Trophoblast cell (in vitro differentiated cells and primary cell): ENCODE measurements at regions not wholly inside any gene's neighbourhood (a gene's known extent, or its start where the extent isn't known, plus 50 kb on each side); places are given as distances from the start of the nearest gene placed in this dataset.

Experiments used
- DNase-seq, 2 donors: peaks; one replicate each; pipeline ENCODE4 v3.0.0-alpha.2; 2016
- H2AFZ ChIP-seq: 2 replicates; pipeline ENCODE4 v1.6.1; 2013; ENCODE audit warnings: low read length, moderate library complexity, mild to moderate bottlenecking; ENCODE audit not compliant: insufficient read depth, poor library complexity
- H2AK5ac ChIP-seq: 2 replicates; pipeline ENCODE4 v1.6.1; 2013; ENCODE audit warnings: mild to moderate bottlenecking, low read length
- H2BK120ac ChIP-seq: 2 replicates; pipeline ENCODE4 v1.6.1; 2013; ENCODE audit warnings: low read length, mild to moderate bottlenecking, moderate library complexity; ENCODE audit not compliant: insufficient read depth, poor library complexity
- H2BK12ac ChIP-seq: 2 replicates; pipeline ENCODE4 v1.6.1; 2013; ENCODE audit warnings: mild to moderate bottlenecking, low read length, moderate library complexity
- H2BK5ac ChIP-seq: 2 replicates; pipeline ENCODE4 v1.6.1; 2013; ENCODE audit warnings: low read length, low read depth, moderate library complexity, mild to moderate bottlenecking; ENCODE audit not compliant: poor library complexity
- H3K14ac ChIP-seq: 2 replicates; pipeline ENCODE4 v1.6.1; 2013; ENCODE audit warnings: mild to moderate bottlenecking, low read length
- H3K18ac ChIP-seq: 2 replicates; pipeline ENCODE4 v1.6.1; 2013; ENCODE audit warnings: mild to moderate bottlenecking, low read length
- H3K23ac ChIP-seq: 2 replicates; pipeline ENCODE4 v1.6.1; 2013; ENCODE audit warnings: low read length
- H3K27ac ChIP-seq: 2 replicates; pipeline ENCODE4 v1.5.1; 2013; ENCODE audit warnings: low read depth, mild to moderate bottlenecking, inconsistent platforms, low read length, moderate library complexity
- H3K27me3 ChIP-seq: 2 replicates; pipeline ENCODE4 v1.6.1; 2013; ENCODE audit warnings: inconsistent platforms, mild to moderate bottlenecking, low read length, moderate library complexity; ENCODE audit not compliant: insufficient read depth
- H3K36me3 ChIP-seq, 2 experiments: 1 replicate in 1 of 2; 2 replicates in 1 of 2; pipeline ENCODE4 v1.6.1; 2013; ENCODE audit warnings: low read length in 2 of 2, mild to moderate bottlenecking in 2 of 2, moderate library complexity in 1 of 2; ENCODE audit not compliant: insufficient read depth in 2 of 2, control insufficient read depth in 1 of 2
- H3K4ac ChIP-seq: 2 replicates; pipeline ENCODE4 v1.6.1; 2013; ENCODE audit warnings: low read depth, mild to moderate bottlenecking, low read length, moderate library complexity
- H3K4me1 ChIP-seq, 2 experiments: 1 replicate in 1 of 2; 2 replicates in 1 of 2; pipeline ENCODE4 v1.6.1; 2013; ENCODE audit warnings: low read length in 2 of 2, mild to moderate bottlenecking in 2 of 2, moderate library complexity in 1 of 2; ENCODE audit not compliant: insufficient read depth in 2 of 2, control insufficient read depth in 1 of 2
- H3K4me2 ChIP-seq: 2 replicates; pipeline ENCODE4 v1.6.1; 2013; ENCODE audit warnings: inconsistent platforms, mild to moderate bottlenecking, low read length, moderate library complexity
- H3K4me3 ChIP-seq: 2 replicates; pipeline ENCODE4 v1.5.1; 2013; ENCODE audit warnings: mild to moderate bottlenecking, low read depth, low read length, inconsistent platforms
- H3K79me1 ChIP-seq: one replicate; pipeline ENCODE4 v1.6.1; 2013; ENCODE audit warnings: low read length
- H3K79me2 ChIP-seq: 2 replicates; pipeline ENCODE4 v1.6.1; 2013; ENCODE audit warnings: low read length, mild to moderate bottlenecking; ENCODE audit not compliant: control insufficient read depth, insufficient read depth, poor library complexity
- H3K9ac ChIP-seq: 2 replicates; pipeline ENCODE4 v1.6.1; 2013; ENCODE audit warnings: mild to moderate bottlenecking, low read length
- H3K9me3 ChIP-seq: 2 replicates; pipeline ENCODE4 v1.6.1; 2013; ENCODE audit warnings: low read depth, mild to moderate bottlenecking, control low read depth, inconsistent platforms, low read length; ENCODE audit not compliant: insufficient read depth
- H4K12ac ChIP-seq: 2 replicates; pipeline ENCODE4 v1.6.1; 2013; ENCODE audit warnings: low read depth, mild to moderate bottlenecking, low read length, moderate library complexity
- H4K8ac ChIP-seq: 2 replicates; pipeline ENCODE4 v1.6.1; 2013; ENCODE audit warnings: low read depth, mild to moderate bottlenecking, low read length, moderate library complexity
- H4K91ac ChIP-seq: one replicate; pipeline ENCODE4 v1.6.1; 2013; ENCODE audit warnings: low read depth, mild to moderate bottlenecking, low read length, moderate library complexity
- WGBS: extraction: QIAGEN DNeasy Blood & Tissue Kit; methylation state at CpG from one replicate; pipeline ENCODE4 v1.1.7; 2013; ENCODE audit warnings: missing lambda C conversion rate; ENCODE audit not compliant: insufficient read length, insufficient coverage; ENCODE audit errors: extremely low coverage; 5-methylcytosine and 5-hydroxymethylcytosine counted together

DNA sequence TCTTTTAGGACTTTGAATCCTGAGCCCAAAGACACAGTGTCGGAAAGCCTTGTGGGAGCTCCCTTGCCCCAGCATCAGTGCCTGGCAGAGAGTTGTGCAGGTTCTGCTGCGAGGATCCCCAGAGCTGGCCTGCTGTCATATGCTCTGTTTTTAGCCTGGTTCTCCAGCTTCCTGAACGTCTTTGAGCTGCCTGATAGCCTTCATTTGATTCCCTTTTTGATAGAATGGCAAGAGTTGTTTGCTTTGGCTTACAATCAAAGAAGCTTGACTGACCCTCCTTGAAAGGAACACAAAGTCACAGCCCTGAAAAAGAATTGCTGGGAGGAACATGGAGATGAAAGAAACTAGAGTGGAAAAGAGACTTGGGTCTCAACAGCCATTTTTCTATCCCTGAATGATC is 95.4 kb downstream of the C1QL2 start:
- no peak overlapping the region for H2BK12ac ChIP-seq
- H4K12ac ChIP-seq = no peak overlapping the region
- no peak for DNase-seq
- no peak overlapping the region for H3K27ac ChIP-seq
- no peak overlapping the region for H2BK5ac ChIP-seq
- no peak overlapping the region for H3K4me3 ChIP-seq
- no peak overlapping the region for H3K4me2 ChIP-seq
- H3K27me3 ChIP-seq = no peaks in the 10 kb centered on the region
- H2AK5ac ChIP-seq = no peak overlapping the region
- H3K18ac ChIP-seq = no peak overlapping the region
- H3K79me1 ChIP-seq = no peaks in the 10 kb centered on the region
- H3K4ac ChIP-seq = no peak overlapping the region
- no peak overlapping the region for H4K91ac ChIP-seq
- no peak overlapping the region for H3K14ac ChIP-seq
- H4K8ac ChIP-seq = no peak overlapping the region
- no peaks in the 10 kb centered on the region for H3K4me1 ChIP-seq
- no peak overlapping the region for H3K23ac ChIP-seq
- no peaks in the 10 kb centered on the region for H3K9me3 ChIP-seq
- H3K36me3 ChIP-seq = no peaks in the 10 kb centered on the region
- no peaks in the 10 kb centered on the region for H3K79me2 ChIP-seq
- no CpG with 5 or more reads among the region's 3 CpGs for WGBS
- no peak overlapping the region for H2AFZ ChIP-seq
- no peak overlapping the region for H2BK120ac ChIP-seq
- no peak overlapping the region for H3K9ac ChIP-seq

DNA sequence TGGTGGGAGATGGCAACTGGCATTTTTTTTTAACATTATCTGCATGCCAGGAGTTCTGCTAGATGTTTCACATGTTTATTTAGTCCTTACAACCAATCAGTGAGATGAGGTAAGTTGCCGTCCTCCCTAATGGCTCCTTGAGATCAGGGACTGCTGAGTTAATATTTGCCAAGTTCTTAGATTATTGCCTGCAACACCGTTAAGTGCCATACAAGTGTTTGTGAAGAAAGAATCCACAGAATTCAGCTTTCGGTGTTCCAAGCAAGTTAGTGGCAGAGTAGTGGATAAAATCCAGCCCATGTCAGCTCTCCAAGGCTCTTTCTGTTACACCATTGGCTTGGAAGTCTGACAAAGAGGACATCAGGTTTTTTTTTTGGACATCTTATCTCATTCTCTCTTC is 95.9 kb downstream of the C1QL2 start:
- Histone ChIP-seq H3K4ac (no peak overlapping the region), H4K91ac (no peak overlapping the region), H2AK5ac (no peak overlapping the region), H3K79me1 (no peaks in the 10 kb centered on the region), H4K8ac (no peak overlapping the region), H3K9me3 (no peaks in the 10 kb centered on the region), H3K4me1 (no peaks in the 10 kb centered on the region), H4K12ac (no peak overlapping the region), H2BK120ac (no peak overlapping the region), H3K79me2 (no peaks in the 10 kb centered on the region), H3K9ac (no peak overlapping the region), H3K27ac (no peak overlapping the region), H2BK5ac (no peak overlapping the region), H3K4me2 (no peak overlapping the region), H2BK12ac (no peak overlapping the region), H3K27me3 (no peaks in the 10 kb centered on the region), H3K23ac (no peak overlapping the region), H2AFZ (no peak overlapping the region), H3K14ac (no peak overlapping the region), H3K36me3 (no peaks in the 10 kb centered on the region), H3K18ac (no peak overlapping the region), H3K4me3 (no peak overlapping the region)
- no CpG with 5 or more reads among the region's 3 CpGs for WGBS
- DNase-seq = no peak

DNA sequence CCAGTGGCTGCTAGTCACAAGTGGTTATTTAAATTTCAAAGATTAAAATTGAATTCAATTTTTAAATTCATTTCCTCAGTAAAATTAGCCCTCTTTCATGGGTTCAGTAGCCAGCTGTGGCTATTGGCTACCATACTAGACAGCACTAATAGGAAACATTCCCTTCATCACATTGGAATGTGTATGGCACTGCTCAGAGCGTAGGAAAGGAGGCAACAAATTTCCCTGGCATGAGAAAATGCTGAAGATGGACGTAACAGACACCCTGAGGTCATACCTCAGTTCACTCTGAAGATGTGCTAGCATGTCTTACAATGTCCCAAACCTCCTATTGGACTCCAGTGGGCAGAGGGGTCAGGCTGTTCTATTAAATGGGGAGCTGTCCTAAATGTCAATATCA is 96.4 kb downstream of the C1QL2 start:
- H3K4me1 ChIP-seq = no peaks in the 10 kb centered on the region
- no peak overlapping the region for H4K8ac ChIP-seq
- WGBS = no CpG with 5 or more reads among the region's 2 CpGs

DNA sequence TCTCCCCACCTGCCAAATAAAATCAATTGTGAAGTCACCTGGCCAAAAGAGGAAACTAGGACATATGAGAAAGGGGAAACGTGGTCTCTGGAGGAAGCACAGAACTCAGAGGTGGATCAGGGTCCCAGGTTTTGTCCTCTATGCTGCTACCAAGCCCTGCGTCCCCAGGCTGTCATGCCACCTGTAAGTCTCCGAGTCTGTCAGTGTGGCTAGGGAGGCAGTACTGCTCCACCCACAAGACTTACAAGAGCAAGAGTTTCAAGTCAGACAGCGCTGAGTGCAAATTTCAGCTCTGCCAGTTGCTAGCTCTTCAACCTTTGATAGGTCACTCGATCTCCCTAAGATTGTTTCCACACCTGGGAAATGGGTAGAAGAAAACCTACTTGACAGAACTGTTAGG is 98.6 kb downstream of the C1QL2 start:
- H3K4me2 ChIP-seq = no peak overlapping the region
- no peak overlapping the region for H2BK120ac ChIP-seq
- no peaks in the 10 kb centered on the region for H3K79me2 ChIP-seq
- H2BK5ac ChIP-seq = no peak overlapping the region
- H3K4ac ChIP-seq = no peak overlapping the region
- no peak overlapping the region for H2AFZ ChIP-seq
- H3K27ac ChIP-seq = no peak overlapping the region
- no peaks in the 10 kb centered on the region for H3K4me1 ChIP-seq
- no peak overlapping the region for H3K4me3 ChIP-seq
- no peaks in the 10 kb centered on the region for H3K79me1 ChIP-seq
- H4K8ac ChIP-seq = no peak overlapping the region
- no peaks in the 10 kb centered on the region for H3K27me3 ChIP-seq
- no peak overlapping the region for H2AK5ac ChIP-seq
- H4K12ac ChIP-seq = no peak overlapping the region
- H3K14ac ChIP-seq = no peak overlapping the region
- no peak overlapping the region for H3K18ac ChIP-seq
- WGBS = no CpG with 5 or more reads among the region's 5 CpGs
- no peak overlapping the region for H2BK12ac ChIP-seq
- H3K23ac ChIP-seq = no peak overlapping the region
- H3K36me3 ChIP-seq = no peaks in the 10 kb centered on the region
- no peak for DNase-seq
- no peak overlapping the region for H3K9ac ChIP-seq
- no peak overlapping the region for H4K91ac ChIP-seq
- H3K9me3 ChIP-seq = peaks cover 4% of the 10 kb centered on the region

More for the DNA sequence above, 96.4 kb downstream of the C1QL2 start:
- H3K9ac ChIP-seq = no peak overlapping the region
- H4K91ac ChIP-seq = no peak overlapping the region
- H3K79me2 ChIP-seq = no peaks in the 10 kb centered on the region
- no peak overlapping the region for H3K14ac ChIP-seq
- H3K36me3 ChIP-seq = no peaks in the 10 kb centered on the region
- no peak for DNase-seq
- H3K4me2 ChIP-seq = no peak overlapping the region
- H3K79me1 ChIP-seq = no peaks in the 10 kb centered on the region
- no peak overlapping the region for H3K4me3 ChIP-seq
- H4K12ac ChIP-seq = no peak overlapping the region
- no peak overlapping the region for H2AK5ac ChIP-seq
- no peaks in the 10 kb centered on the region for H3K27me3 ChIP-seq
- H2BK5ac ChIP-seq = no peak overlapping the region
- no peak overlapping the region for H3K27ac ChIP-seq
- H3K23ac ChIP-seq = no peak overlapping the region
- H3K9me3 ChIP-seq = no peaks in the 10 kb centered on the region
- no peak overlapping the region for H3K18ac ChIP-seq
- no peak overlapping the region for H3K4ac ChIP-seq
- H2AFZ ChIP-seq = no peak overlapping the region
- H2BK120ac ChIP-seq = no peak overlapping the region
- H2BK12ac ChIP-seq = no peak overlapping the region
